ENCODE measurements at regions not wholly inside any gene's neighbourhood (a gene's known extent, or its start where the extent isn't known, plus 50 kb on each side); places are given as distances from the start of the nearest gene placed in this dataset.

DNA sequence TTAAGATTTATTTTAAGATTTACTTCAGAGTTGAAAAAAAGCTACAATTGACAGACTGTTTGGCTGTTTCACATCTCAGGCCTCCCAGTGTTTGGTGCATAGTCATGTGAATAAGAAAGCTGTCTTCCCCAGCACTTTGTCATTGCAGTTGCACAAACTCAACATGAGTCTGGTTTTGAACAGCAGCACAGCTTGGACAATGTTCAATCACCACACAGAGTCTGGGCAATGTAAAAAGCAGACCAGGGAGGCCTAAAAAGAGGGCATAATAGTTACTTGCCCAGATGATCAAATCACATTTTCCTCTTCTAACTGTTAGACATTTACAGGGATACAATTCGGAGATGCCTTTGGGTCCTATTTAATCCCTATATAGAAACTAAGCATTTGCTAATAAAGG, 1055.0 kb downstream of the RPA4 start:
- TF ChIP-seq TAF1 (IDR thresholded peaks at IDR 0.05; ENCODE audit: low read depth) (no peak), RAD21 (IDR thresholded peaks at IDR 0.05; ENCODE audit: low read depth) (no peak), MAX (IDR thresholded peaks at IDR 0.05) (no peak), ZBTB7A (IDR thresholded peaks at IDR 0.05; ENCODE audit: low read depth) (no peak), EP300 (IDR thresholded peaks at IDR 0.05; ENCODE audit: borderline replicate concordance) (no peak), TEAD4 (IDR thresholded peaks at IDR 0.05) (no peak), YY1 (IDR thresholded peaks at IDR 0.05; ENCODE audit: low read depth) (no peak), CEBPB (IDR thresholded peaks at IDR 0.05) (no peak), TCF12 (IDR thresholded peaks at IDR 0.05; ENCODE audit: low read depth) (no peak), NFIC (IDR thresholded peaks at IDR 0.05) (no peak)
- TF ChIP-seq, protein P1, sequence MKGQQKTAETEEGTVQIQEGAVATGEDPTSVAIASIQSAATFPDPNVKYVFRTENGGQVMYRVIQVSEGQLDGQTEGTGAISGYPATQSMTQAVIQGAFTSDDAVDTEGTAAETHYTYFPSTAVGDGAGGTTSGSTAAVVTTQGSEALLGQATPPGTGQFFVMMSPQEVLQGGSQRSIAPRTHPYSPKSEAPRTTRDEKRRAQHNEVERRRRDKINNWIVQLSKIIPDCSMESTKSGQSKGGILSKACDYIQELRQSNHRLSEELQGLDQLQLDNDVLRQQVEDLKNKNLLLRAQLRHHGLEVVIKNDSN (IDR thresholded peaks at IDR 0.05): no peak
- TF ChIP-seq, protein P2, sequence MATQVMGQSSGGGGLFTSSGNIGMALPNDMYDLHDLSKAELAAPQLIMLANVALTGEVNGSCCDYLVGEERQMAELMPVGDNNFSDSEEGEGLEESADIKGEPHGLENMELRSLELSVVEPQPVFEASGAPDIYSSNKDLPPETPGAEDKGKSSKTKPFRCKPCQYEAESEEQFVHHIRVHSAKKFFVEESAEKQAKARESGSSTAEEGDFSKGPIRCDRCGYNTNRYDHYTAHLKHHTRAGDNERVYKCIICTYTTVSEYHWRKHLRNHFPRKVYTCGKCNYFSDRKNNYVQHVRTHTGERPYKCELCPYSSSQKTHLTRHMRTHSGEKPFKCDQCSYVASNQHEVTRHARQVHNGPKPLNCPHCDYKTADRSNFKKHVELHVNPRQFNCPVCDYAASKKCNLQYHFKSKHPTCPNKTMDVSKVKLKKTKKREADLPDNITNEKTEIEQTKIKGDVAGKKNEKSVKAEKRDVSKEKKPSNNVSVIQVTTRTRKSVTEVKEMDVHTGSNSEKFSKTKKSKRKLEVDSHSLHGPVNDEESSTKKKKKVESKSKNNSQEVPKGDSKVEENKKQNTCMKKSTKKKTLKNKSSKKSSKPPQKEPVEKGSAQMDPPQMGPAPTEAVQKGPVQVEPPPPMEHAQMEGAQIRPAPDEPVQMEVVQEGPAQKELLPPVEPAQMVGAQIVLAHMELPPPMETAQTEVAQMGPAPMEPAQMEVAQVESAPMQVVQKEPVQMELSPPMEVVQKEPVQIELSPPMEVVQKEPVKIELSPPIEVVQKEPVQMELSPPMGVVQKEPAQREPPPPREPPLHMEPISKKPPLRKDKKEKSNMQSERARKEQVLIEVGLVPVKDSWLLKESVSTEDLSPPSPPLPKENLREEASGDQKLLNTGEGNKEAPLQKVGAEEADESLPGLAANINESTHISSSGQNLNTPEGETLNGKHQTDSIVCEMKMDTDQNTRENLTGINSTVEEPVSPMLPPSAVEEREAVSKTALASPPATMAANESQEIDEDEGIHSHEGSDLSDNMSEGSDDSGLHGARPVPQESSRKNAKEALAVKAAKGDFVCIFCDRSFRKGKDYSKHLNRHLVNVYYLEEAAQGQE (IDR thresholded peaks at IDR 0.05; ENCODE audit: low read depth): no peak

Data from Ishikawa (cell line).